IPS DF 6.9 (cell line): ENCODE measurements at regions not wholly inside any gene's neighbourhood (a gene's known extent, or its start where the extent isn't known, plus 50 kb on each side); places are given as distances from the start of the nearest gene placed in this dataset.

Source experiments
- DNase-seq: peaks from one replicate; pipeline ENCODE4 v3.0.0-alpha.2; 2013; ENCODE audit warnings: low read depth, low spot score
- H3K27ac ChIP-seq: one replicate; pipeline ENCODE4 v1.5.1; 2013; ENCODE audit warnings: low read length, control low read depth
- H3K27me3 ChIP-seq: 2 replicates; pipeline ENCODE4 v1.6.1; 2013; ENCODE audit warnings: mild to moderate bottlenecking, low read length; ENCODE audit not compliant: control insufficient read depth, insufficient read depth
- H3K36me3 ChIP-seq: 2 replicates; pipeline ENCODE4 v1.6.1; 2013; ENCODE audit warnings: low read length; ENCODE audit not compliant: control insufficient read depth, insufficient read depth
- H3K4me1 ChIP-seq: 2 replicates; pipeline ENCODE4 v1.6.1; 2013; ENCODE audit warnings: low read length; ENCODE audit not compliant: control insufficient read depth, insufficient read depth
- H3K4me3 ChIP-seq: 2 replicates; pipeline ENCODE4 v1.5.1; 2013; ENCODE audit warnings: mild to moderate bottlenecking, low read length
- H3K9me3 ChIP-seq: 2 replicates; pipeline ENCODE4 v1.6.1; 2013; ENCODE audit warnings: low read length, inconsistent platforms; ENCODE audit not compliant: control insufficient read depth, insufficient read depth
- WGBS: extraction: QIAGEN DNeasy Blood & Tissue Kit; methylation state at CpG from one replicate; pipeline ENCODE4 v1.1.7; 2013; ENCODE audit warnings: mixed read lengths, missing lambda C conversion rate; ENCODE audit not compliant: insufficient read length, insufficient coverage; 5-methylcytosine and 5-hydroxymethylcytosine counted together

DNA sequence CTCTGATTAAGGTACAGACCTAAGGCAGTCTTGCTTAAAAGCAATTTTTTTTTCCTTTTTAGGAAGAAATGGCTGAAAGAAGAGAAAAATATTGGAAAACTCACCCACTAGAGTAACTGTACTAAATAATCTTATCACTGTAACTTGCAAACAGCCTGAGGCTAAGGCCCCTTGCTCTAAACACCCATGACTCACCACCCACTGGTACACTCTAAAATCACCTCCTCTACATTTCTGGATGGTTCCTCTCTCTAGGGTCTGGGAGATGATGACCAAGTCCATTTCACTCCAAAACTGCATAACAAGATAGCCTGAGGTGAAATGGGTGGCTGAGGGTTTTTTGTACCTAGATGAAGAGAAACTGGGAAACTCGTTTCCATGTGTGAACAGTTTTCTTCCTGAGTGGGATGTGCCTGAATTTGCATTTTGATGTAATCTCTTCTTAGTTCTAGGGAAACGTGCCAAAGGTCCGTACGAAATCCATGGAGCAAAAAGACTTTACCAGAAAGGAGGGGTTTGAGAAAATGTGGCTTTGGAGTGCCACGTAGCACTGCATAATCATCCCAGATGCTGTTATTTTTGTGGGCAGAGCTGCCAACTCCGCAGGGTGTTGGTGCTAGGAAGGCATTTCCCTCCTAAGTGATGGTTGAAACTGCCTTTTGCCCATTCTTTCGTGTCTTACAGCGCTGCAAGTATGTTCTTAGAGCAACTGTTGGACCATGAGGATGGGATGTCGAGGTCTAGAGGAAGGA is 113.5 kb upstream of the C10orf90 start:
- WGBS, result no CpG with 5 or more reads among the region's 9 CpGs
- no peak for DNase-seq
- Histone ChIP-seq H3K36me3 (no peaks in the 10 kb centered on the region), H3K27ac (no peak overlapping the region), H3K4me3 (no peak overlapping the region), H3K4me1 (no peaks in the 10 kb centered on the region), H3K27me3 (no peaks in the 10 kb centered on the region), H3K9me3 (no peaks in the 10 kb centered on the region)

DNA sequence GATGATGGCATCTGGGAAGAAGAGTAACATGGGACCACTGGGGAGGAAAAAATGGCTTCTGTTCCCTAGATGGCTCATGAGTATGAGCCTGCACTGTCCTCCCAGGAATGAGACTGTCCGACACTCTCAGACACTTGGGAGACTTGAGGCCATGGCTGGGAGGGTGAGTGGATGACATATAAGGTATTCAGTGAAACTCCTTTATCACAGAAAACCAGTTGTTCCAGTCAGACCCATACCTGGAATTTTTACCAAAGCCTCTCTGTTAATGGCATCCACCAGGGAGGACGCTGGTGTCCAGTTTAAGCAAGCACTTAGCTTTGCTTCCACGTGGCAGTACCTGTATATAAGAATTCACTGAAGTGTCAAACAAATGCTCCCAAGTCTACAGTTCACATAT is 116.7 kb upstream of the C10orf90 start:
- DNase-seq, result no peak
- no CpG with 5 or more reads among the region's 3 CpGs for WGBS
- no peaks in the 10 kb centered on the region for H3K27me3 ChIP-seq
- H3K36me3 ChIP-seq, result no peaks in the 10 kb centered on the region
- no peaks in the 10 kb centered on the region for H3K9me3 ChIP-seq
- no peak overlapping the region for H3K27ac ChIP-seq
- H3K4me1 ChIP-seq, result no peaks in the 10 kb centered on the region
- no peak overlapping the region for H3K4me3 ChIP-seq

DNA sequence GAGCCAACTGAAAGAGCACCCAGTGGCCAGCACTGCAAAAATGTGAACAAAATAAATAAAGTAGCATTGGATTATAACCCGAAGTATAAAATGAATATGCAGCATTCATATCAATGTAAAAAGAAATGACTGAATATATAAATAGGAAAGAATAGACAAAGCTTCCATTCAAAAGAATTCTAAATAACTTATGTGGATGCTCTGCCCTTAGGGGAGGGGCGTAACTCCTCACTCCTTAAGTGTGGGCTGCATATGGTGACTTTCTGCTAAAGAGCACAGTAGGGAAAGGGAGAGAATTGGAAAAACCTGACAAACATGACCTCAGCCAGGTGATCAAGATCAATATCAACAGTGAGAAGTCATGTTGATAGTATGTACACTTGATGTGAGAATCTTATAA is 109.9 kb upstream of the DOCK1 start:
- no peaks in the 10 kb centered on the region for H3K9me3 ChIP-seq
- H3K27ac ChIP-seq, result no peak overlapping the region
- no CpG with 5 or more reads among the region's 2 CpGs for WGBS
- no peak for DNase-seq
- H3K4me1 ChIP-seq, result 0 out of 2 replicates have a peak, but pooled peaks cover 2% of the 10 kb centered on the region
- no peaks in the 10 kb centered on the region for H3K27me3 ChIP-seq
- no peak overlapping the region for H3K4me3 ChIP-seq
- no peaks in the 10 kb centered on the region for H3K36me3 ChIP-seq

DNA sequence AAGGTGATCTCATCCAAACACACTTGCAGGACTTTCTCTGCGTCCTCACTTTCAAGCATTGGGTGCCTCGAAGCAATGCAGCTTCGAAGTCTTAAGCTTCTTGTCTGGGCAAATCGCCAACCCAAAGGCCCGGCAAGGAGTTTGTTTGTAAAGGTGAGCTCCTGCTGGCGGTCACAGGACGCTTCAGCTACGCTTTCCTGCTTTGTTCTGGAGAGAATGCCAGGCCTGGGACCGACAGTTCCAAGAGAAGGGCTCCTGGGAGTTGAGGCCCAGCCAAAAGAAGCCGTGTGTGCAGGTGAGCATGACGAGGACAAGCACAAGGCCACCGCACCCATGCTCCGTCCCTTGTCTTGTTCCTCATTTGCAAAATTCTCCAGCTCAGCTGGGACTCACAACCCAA is 106.6 kb upstream of the DOCK1 start:
- Histone ChIP-seq H3K27me3 (no peaks in the 10 kb centered on the region), H3K4me1 (0 out of 2 replicates have a peak, but pooled peaks cover 2% of the 10 kb centered on the region), H3K27ac (no peak overlapping the region), H3K4me3 (no peak overlapping the region), H3K9me3 (no peaks in the 10 kb centered on the region), H3K36me3 (no peaks in the 10 kb centered on the region)
- no peak for DNase-seq
- WGBS, result no CpG with 5 or more reads among the region's 13 CpGs

DNA sequence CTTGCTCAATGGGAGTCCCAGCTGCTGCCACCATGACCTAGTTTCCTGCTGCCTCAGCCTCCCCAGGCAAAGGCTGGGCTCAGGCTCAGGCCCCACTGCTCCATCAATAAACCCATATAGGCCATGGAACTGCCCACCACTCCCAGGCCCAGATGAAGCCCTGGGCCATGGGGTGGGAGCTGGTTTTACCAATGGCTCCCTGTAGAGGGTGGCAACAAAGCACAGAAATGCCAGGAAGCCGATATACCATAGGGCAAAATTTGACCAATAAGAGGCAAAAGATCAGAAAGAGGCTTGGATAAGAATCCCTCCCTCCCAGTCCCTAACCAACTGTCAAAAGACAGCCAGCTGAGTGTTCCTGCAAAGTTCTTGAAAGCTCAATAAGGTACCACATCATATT is 101.8 kb upstream of the DOCK1 start:
- Histone ChIP-seq H3K4me1 (0 out of 2 replicates have a peak, but pooled peaks cover 2% of the 10 kb centered on the region), H3K36me3 (no peaks in the 10 kb centered on the region), H3K27me3 (no peaks in the 10 kb centered on the region), H3K4me3 (no peak overlapping the region), H3K27ac (no peak overlapping the region), H3K9me3 (no peaks in the 10 kb centered on the region)
- no CpG with 5 or more reads among the region's 1 CpG for WGBS
- DNase-seq, result no peak

DNA sequence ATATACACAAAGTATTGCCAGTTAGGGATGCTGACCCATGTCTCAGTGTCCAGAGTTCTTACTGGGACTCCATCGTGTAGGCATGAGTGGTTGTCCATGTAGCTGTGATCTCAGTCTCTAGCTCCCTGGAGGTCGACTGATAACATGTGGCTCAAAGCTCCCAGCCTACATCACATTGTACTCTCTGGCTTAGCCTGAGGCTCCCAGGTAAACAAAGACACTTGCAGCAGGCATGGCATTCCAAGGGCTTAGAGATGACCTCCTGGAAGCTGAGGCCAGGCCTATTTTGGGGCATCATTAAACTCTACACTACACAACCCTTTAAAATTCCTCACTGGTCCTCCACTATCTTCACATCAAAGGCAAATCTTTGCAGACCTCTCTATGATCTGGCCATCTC is 100.8 kb upstream of the DOCK1 start:
- no peaks in the 10 kb centered on the region for H3K4me1 ChIP-seq
- no peaks in the 10 kb centered on the region for H3K27me3 ChIP-seq
- H3K36me3 ChIP-seq, result no peaks in the 10 kb centered on the region
- H3K9me3 ChIP-seq, result no peaks in the 10 kb centered on the region
- no peak overlapping the region for H3K4me3 ChIP-seq
- no peak for DNase-seq
- no CpG with 5 or more reads among the region's 2 CpGs for WGBS
- H3K27ac ChIP-seq, result no peak overlapping the region

DNA sequence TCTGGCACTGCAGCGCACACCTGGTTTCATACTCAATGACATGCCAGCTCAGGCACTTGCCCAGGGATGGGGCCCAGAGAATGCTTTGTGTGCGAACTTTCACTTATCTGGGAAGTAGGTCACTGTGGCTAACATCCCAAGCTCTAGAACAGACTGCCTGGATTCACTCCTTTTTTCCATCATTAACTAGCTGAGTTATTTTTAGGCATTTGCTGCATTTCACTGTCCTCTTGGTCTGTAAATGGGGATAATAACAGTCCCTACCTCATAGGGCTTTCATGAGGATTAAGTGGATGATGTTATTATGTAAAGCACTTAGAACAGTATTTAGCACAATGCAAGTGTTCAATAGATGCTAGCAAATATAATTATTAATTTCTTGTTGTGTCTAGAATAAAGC is 98.7 kb upstream of the DOCK1 start:
- H3K4me3 ChIP-seq, result no peak overlapping the region
- H3K36me3 ChIP-seq, result no peaks in the 10 kb centered on the region
- no peaks in the 10 kb centered on the region for H3K9me3 ChIP-seq
- no peaks in the 10 kb centered on the region for H3K4me1 ChIP-seq
- H3K27me3 ChIP-seq, result no peaks in the 10 kb centered on the region
- DNase-seq, result no peak
- no peak overlapping the region for H3K27ac ChIP-seq
- no CpG with 5 or more reads among the region's 2 CpGs for WGBS

DNA sequence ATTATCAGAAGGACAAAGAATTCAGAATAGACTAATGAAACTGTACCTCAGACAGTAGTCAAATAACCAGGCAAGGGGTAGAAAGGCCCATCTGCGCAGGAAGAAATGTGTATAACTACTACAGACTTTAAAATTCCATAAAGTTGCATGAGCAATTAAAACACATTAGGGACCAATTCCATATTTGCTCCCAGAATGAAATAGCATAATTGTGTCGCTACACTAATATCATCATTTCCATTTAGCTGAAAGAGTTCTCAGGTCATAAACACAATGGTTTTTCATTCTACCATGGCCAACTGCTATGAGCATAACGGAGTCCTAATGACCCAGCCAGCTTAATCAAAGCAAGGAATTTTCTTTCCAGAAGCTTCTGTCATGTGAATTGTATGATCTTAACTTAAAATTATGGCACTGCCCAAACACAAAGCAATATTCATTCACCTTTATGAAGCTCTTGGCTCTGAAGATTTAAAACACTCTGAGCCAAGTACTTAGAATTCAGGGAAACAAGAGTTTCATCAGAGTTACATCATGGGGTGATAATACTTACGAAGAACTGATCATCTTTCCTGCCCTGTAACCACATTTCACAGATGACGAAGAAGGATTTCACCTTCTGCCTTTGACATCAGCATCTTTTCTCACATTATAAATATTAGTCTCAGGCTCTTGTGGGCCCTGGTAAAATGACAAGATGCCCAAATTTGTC is 98.1 kb upstream of the DOCK1 start:
- Histone ChIP-seq H3K4me3 (no peak overlapping the region), H3K27me3 (no peaks in the 10 kb centered on the region), H3K4me1 (no peaks in the 10 kb centered on the region), H3K9me3 (no peaks in the 10 kb centered on the region), H3K27ac (no peak overlapping the region), H3K36me3 (no peaks in the 10 kb centered on the region)
- DNase-seq, result no peak
- no CpG with 5 or more reads among the region's 5 CpGs for WGBS

DNA sequence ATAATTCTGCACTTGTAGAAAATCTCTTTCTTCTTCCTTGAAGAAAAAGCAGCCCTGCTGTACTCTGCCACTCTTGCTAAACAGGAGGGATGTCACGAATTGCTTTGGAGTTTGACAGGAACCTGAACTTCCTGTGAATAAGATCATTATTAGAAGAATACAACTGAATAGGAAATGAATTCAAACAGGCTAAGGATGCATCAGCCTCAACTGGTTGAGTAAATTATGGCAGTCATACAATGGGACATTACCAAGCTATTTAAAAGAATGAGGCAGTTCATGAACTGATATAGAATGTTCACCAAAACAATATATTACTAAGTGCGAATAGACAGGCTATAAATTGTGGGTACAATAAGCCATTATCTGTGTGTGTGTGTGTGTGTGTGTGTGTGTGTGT is 97.1 kb upstream of the DOCK1 start:
- Histone ChIP-seq H3K27ac (no peak overlapping the region), H3K4me1 (no peaks in the 10 kb centered on the region), H3K36me3 (no peaks in the 10 kb centered on the region), H3K4me3 (no peak overlapping the region), H3K27me3 (no peaks in the 10 kb centered on the region), H3K9me3 (no peaks in the 10 kb centered on the region)
- WGBS, result no CpG with 5 or more reads among the region's 2 CpGs
- no peak for DNase-seq

DNA sequence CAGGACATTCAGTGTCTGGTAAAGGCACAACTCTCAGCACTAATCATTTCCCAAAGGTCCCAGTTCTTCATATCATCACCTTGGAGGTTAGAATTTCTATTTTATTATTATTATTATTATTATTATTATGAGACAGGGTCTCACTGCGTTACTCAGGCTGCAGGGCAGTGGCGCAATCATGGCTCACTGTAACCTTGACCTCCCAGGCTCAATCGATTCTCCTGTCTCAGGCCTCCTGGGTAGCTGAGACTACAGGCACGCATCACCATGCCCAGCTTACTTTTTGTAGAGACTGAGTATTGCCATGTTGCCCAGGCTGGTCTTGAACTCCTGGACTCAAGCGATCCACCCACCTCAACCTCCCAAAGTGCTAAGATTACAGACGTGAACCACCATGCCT is 91.8 kb upstream of the DOCK1 start:
- no CpG with 5 or more reads among the region's 6 CpGs for WGBS
- H3K4me1 ChIP-seq, result no peaks in the 10 kb centered on the region
- no peaks in the 10 kb centered on the region for H3K36me3 ChIP-seq
- no peak overlapping the region for H3K27ac ChIP-seq
- H3K9me3 ChIP-seq, result no peaks in the 10 kb centered on the region
- no peak overlapping the region for H3K4me3 ChIP-seq
- H3K27me3 ChIP-seq, result no peaks in the 10 kb centered on the region
- no peak for DNase-seq

DNA sequence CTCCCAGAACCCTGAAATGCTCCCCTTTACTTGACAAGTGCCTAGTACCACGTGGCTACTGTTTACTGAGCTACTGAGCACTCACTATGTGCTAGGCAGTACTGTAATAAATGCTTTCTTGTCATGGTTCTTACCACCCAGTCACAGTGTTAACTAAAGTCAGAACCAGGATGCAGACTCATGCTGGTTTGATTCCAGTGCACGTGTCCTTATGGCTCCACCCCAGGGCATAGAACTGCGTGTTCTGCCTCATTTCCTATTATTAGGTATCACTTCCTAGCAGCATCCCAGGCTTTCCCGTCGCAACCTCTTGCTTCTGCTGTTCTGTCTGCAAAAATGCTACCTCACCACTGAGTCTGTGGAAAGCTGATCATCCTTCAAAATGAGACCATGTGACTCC is 71.7 kb upstream of the DOCK1 start:
- no CpG with 5 or more reads among the region's 5 CpGs for WGBS

More for the DNA sequence above, 71.7 kb upstream of the DOCK1 start:
- H3K36me3 ChIP-seq, result no peaks in the 10 kb centered on the region
- no peak overlapping the region for H3K27ac ChIP-seq
- H3K27me3 ChIP-seq, result no peaks in the 10 kb centered on the region
- no peaks in the 10 kb centered on the region for H3K9me3 ChIP-seq
- no peak for DNase-seq
- no peaks in the 10 kb centered on the region for H3K4me1 ChIP-seq
- H3K4me3 ChIP-seq, result no peak overlapping the region
